ENCODE measurements at regions not wholly inside any gene's neighbourhood (a gene's known extent, or its start where the extent isn't known, plus 50 kb on each side); places are given as distances from the start of the nearest gene placed in this dataset.
"Not testable (repeated sequence)": the region's sequence is repeated elsewhere in the genome, so short reads cannot be mapped to it uniquely, and the experiment has no call there.

GRCh38 chr21:9950363-9950762 lies 571.0 kb upstream of the TPTE start:
- not testable (repeated sequence) for FAIRE-seq

- not testable (repeated sequence) for FAIRE-seq
Observed at GRCh38 chr21:9958791-9959190, 562.6 kb upstream of the TPTE start.

GRCh38 chr21:9959220-9959964 lies 562.0 kb upstream of the TPTE start:
- not testable (repeated sequence) for FAIRE-seq

- not testable (repeated sequence) for FAIRE-seq
Observed at GRCh38 chr21:9969399-9969798, 552.0 kb upstream of the TPTE start.

DNA sequence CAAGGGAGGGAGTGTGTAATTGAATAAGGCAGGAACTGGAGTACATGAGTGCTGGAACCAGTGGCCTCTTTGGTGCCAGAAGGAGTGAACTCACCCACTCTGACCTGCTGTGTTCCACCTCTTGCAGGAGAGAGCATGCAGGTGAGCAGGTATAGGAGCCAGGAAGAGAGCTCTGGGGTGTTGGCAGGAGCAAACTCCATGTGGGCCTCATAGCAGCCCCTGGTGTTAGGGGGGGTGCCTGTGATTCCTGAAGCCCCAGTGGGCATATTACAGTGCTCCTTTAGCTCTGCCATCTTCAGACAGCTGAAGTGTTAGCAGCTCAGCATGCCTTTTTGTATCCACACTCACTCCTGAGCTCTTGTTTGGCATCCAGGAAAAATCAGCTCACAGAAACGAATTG lies 549.4 kb upstream of the TPTE start:
- not testable (repeated sequence) for FAIRE-seq

DNA sequence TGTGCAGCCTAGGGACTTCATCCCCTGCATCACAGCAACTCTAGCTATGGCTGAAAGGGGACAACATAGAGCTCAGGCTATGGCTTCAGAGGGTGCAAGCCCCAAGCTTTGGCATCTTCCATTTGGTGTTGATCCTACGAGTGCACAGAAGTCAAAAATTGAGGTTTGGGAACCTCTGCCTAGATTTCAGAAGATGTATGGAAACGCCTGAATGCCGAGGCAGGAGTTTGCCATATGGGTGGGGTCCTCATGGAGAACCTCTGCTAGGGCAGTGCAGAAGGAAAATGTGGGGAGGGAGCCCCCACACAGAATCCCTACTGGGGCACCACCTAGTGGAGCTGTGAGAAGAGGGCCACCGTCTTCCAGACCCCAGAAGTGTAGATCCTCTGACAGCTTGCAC lies 543.0 kb upstream of the TPTE start:
- not testable (repeated sequence) for FAIRE-seq

- not testable (repeated sequence) for FAIRE-seq
Observed at GRCh38 chr21:9997507-9997906, 523.9 kb upstream of the TPTE start.

GRCh38 chr21:10002762-10003313 lies 518.5 kb upstream of the TPTE start:
- FAIRE-seq, result not testable (repeated sequence)

DNA sequence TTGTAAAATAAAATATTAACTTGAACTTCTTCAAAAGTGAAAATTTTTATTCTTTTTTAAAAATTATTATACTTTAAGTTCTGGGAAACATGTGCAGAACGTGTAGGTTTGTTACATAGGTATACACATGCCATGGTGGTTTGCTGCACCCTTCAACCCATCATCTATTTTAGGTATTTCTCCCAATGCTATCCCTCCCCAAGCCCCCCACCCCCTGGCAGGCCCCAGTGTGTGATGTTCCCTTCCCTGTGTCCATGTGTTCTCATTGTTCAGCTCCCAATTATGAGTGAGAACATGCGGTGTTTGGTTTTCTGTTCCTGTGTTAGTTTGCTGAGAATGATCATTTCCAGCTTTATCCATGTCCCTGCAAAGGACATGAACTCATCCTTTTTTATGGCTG lies 515.6 kb upstream of the TPTE start:
- not testable (repeated sequence) for FAIRE-seq

DNA sequence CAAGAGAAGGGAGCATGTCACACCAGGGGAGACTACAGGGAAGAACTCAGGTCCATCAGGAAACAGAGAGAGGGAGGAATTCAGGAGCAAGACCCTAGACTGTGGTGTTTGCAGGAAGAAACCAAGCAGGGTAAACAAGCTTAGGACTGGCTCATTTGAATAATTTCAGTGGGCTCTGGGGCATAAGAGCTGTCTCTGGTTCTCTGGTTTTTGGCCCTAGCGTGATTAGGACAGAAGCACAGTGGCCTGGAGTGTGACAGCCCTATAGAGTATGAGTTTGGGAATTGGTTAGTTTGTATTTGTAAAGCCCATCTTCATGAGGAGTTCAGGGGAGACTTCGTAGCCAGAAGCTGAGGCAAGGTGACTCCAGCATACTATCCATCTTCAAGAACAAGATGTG lies 504.4 kb upstream of the TPTE start:
- not testable (repeated sequence) for FAIRE-seq

DNA sequence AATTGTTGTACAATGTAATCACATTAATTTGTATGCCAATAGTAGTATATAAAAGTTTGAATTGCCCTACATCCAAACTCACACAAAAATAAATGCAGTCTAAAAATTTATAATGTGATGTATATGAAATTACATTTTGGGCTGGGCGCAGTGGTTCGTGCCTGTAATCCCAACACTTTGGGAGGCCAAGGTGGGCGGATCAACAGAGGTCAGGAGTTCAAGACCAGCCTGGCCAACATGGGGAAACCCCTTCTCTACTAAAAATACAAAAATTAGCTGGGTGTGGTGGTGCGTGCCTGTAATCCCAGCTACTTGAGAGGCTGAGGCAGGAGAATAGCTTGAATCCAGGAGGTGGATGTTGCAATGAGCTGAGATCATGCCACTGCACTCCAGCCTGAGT lies 503.6 kb upstream of the TPTE start:
- not testable (repeated sequence) for FAIRE-seq

GRCh38 chr21:10021462-10021861 lies 499.9 kb upstream of the TPTE start:
- FAIRE-seq, result not testable (repeated sequence)

GRCh38 chr21:10022745-10023144 lies 498.6 kb upstream of the TPTE start:
- FAIRE-seq, result peak; percentile 92

All from colon (tissue), 2 donors.